SK-N-SH (cell line): ENCODE measurements at regions not wholly inside any gene's neighbourhood (a gene's known extent, or its start where the extent isn't known, plus 50 kb on each side); places are given as distances from the start of the nearest gene placed in this dataset.
A peak's percentile ranks its signal among the peaks of the same experiment; 100 is the strongest.

Experiments
- CTCF ChIA-PET: fragments of 300-600, 350-600 bp; formaldehyde crosslinking; extraction: SDS; loops from one replicate; lab custom pipeline; 2021; lab: Yijun Ruan, JAX
- POLR2A ChIA-PET: fragments of 350-600 bp; sonication (Branson Sonifier 250); formaldehyde crosslinking; extraction: SDS; loops from one replicate; lab custom pipeline; 2020; ENCODE audit warnings: antibody characterized with exemption, inconsistent platforms; lab: Yijun Ruan, JAX
- DNase-seq: peaks from one replicate; pipeline ENCODE4 v3.0.0; 2012
- H2AFZ ChIP-seq: fragments of 200-600 bp; sonication (generic); 2 replicates; pipeline ENCODE4 v1.8.1; 2016; ENCODE audit warnings: antibody characterized with exemption, mild to moderate bottlenecking, low read depth
- H3F3A ChIP-seq: fragments of 200-600 bp; sonication (generic); replicated peaks from 2 replicates; pipeline ENCODE3; 2016; ENCODE audit warnings: antibody characterized with exemption, mild to moderate bottlenecking; ENCODE audit not compliant: insufficient read depth
- H3K27ac ChIP-seq, 2 experiments: fragments of 200-500 bp in 1 of 2; fragments of 200-600 bp in 1 of 2; sonication (Bioruptor generic) in 1 of 2; sonication (generic), shearing (Covaris generic) in 1 of 2; 2 replicates each; pipeline versions ENCODE4 v1.5.1 to v1.6.1; 2014 to 2016; ENCODE audit warnings: low read depth in 2 of 2, inconsistent platforms in 1 of 2, low read length in 1 of 2, mild to moderate bottlenecking in 1 of 2, mixed read lengths in 1 of 2
- H3K27me3 ChIP-seq: fragments of 200-600 bp; sonication (generic), shearing (Covaris generic); 2 replicates; pipeline ENCODE4 v1.6.1; 2016; ENCODE audit warnings: mixed run types; ENCODE audit not compliant: insufficient read depth
- H3K36me3 ChIP-seq, 2 experiments: fragments of 200-500 bp in 1 of 2; fragments of 200-600 bp in 1 of 2; sonication (Bioruptor generic) in 1 of 2; sonication (generic) in 1 of 2; replicated peaks in 1 of 2; 2 replicates each; pipeline versions ENCODE3 to v1.5.1; 2014 to 2016; ENCODE audit warnings: low read length in 1 of 2, mild to moderate bottlenecking in 1 of 2; ENCODE audit not compliant: insufficient read depth in 2 of 2, control insufficient read depth in 1 of 2
- H3K4me1 ChIP-seq, 2 experiments: fragments of 200-500 bp in 1 of 2; fragments of 200-600 bp in 1 of 2; sonication (Bioruptor generic) in 1 of 2; sonication (generic), shearing (Covaris generic) in 1 of 2; 2 replicates each; pipeline versions ENCODE4 v1.5.1 to v1.6.1; 2014 to 2016; ENCODE audit warnings: low read depth in 1 of 2, low read length in 1 of 2, mixed run types in 1 of 2; ENCODE audit not compliant: insufficient read depth in 2 of 2, control insufficient read depth in 1 of 2
- H3K4me2 ChIP-seq: fragments of 200-600 bp; sonication (generic), shearing (Covaris generic); 2 replicates; pipeline ENCODE4 v1.6.1; 2017; ENCODE audit warnings: mixed run types
- H3K4me3 ChIP-seq, 2 experiments: fragments of 200-500 bp in 1 of 2; fragments of 200-600 bp in 1 of 2; sonication (Bioruptor generic) in 1 of 2; sonication (generic), shearing (Covaris generic) in 1 of 2; 2 replicates each; pipeline versions ENCODE4 v1.5.1 to v1.8.1; 2014 to 2016; ENCODE audit warnings: low read depth in 2 of 2, inconsistent platforms in 1 of 2, low read length in 1 of 2, mild to moderate bottlenecking in 1 of 2, mixed read lengths in 1 of 2, moderate library complexity in 1 of 2
- H3K79me2 ChIP-seq: fragments of 200-600 bp; sonication (generic); 2 replicates; pipeline ENCODE4 v1.8.1; 2017; ENCODE audit warnings: mild to moderate bottlenecking; ENCODE audit not compliant: insufficient read depth
- H3K9ac ChIP-seq: fragments of 200-600 bp; sonication (generic); 2 replicates; pipeline ENCODE4 v1.6.1; 2017; ENCODE audit warnings: mixed run types
- H3K9me2 ChIP-seq: fragments of 200-600 bp; sonication (generic); 2 replicates; pipeline ENCODE4 v1.6.1; 2017; ENCODE audit warnings: mixed run types
- H3K9me3 ChIP-seq: fragments of 200-600 bp; sonication (generic); 2 replicates; pipeline ENCODE4 v1.6.1; 2017; ENCODE audit warnings: mixed run types, mild to moderate bottlenecking, moderate library complexity
- H4K20me1 ChIP-seq: fragments of 200-600 bp; sonication (generic); 2 replicates; pipeline ENCODE4 v1.6.1; 2017; ENCODE audit warnings: mild to moderate bottlenecking, mixed run types; ENCODE audit not compliant: insufficient read depth
- CHD2 ChIP-seq: fragments of 150-350 bp; IDR thresholded peaks from 2 replicates; pipeline ENCODE4 v1.6.1; 2018; ENCODE audit warnings: low read length; ENCODE audit not compliant: partially characterized antibody
- ELF1 ChIP-seq: IDR thresholded peaks from 2 replicates; pipeline ENCODE4 v1.4.0; 2012
- EP300 ChIP-seq, 2 experiments: IDR thresholded peaks; 2 replicates each; pipeline versions ENCODE4 v1.4.0 to v1.6.1; 2012; ENCODE audit warnings: borderline replicate concordance in 1 of 2, low read depth in 1 of 2, low read length in 1 of 2
- EZH2phosphoT487 ChIP-seq: fragments of 200-600 bp; sonication (generic); IDR thresholded peaks from 2 replicates; pipeline ENCODE4 v1.6.1; 2017; ENCODE audit warnings: low read depth, mixed run types, mild to moderate bottlenecking, antibody characterized with exemption, moderate library complexity, borderline replicate concordance
- FOSL2 ChIP-seq: IDR thresholded peaks from 2 replicates; pipeline ENCODE4 v1.4.0; 2012; ENCODE audit warnings: low read depth, mild to moderate bottlenecking, moderate library complexity, borderline replicate concordance
- FOXJ3 ChIP-seq: sonication (generic); formaldehyde crosslinking; IDR thresholded peaks from 2 replicates; pipeline ENCODE4 v1.5.1; 2020; ENCODE audit warnings: mild to moderate bottlenecking, missing genetic modification reagents
- FOXM1 ChIP-seq: IDR thresholded peaks from 2 replicates; pipeline ENCODE4 v1.4.0; 2012; ENCODE audit warnings: low read depth, mild to moderate bottlenecking
- GABPA ChIP-seq: IDR thresholded peaks from 2 replicates; pipeline ENCODE4 v1.4.0; 2012; ENCODE audit warnings: low read depth, mild to moderate bottlenecking
- GATA2 ChIP-seq: sonication (generic); formaldehyde crosslinking; IDR thresholded peaks from 2 replicates; pipeline ENCODE4 v1.5.0; 2020; ENCODE audit warnings: mild to moderate bottlenecking, missing genetic modification reagents
- NFIC ChIP-seq: IDR thresholded peaks from 2 replicates; pipeline ENCODE4 v1.4.0; 2012; ENCODE audit warnings: borderline replicate concordance
- POLR2AphosphoS5 ChIP-seq: IDR thresholded peaks from 2 replicates; pipeline ENCODE4 v1.6.1; 2012; ENCODE audit warnings: low read depth, low read length
- RCOR1 ChIP-seq: fragments of 150-350 bp; IDR thresholded peaks from 2 replicates; pipeline ENCODE4 v1.6.1; 2017; ENCODE audit warnings: antibody characterized with exemption, low read length
- RFX5 ChIP-seq: IDR thresholded peaks from 2 replicates; pipeline ENCODE4 v1.6.1; 2012; ENCODE audit warnings: mild to moderate bottlenecking, improper control_type of control experiment, low read length
- RXRA ChIP-seq: IDR thresholded peaks from 2 replicates; pipeline ENCODE4 v1.4.0; 2012; ENCODE audit warnings: low read depth, mild to moderate bottlenecking, borderline replicate concordance
- SIN3A ChIP-seq: IDR thresholded peaks from 2 replicates; pipeline ENCODE4 v1.6.1; 2012; ENCODE audit warnings: low read depth, mild to moderate bottlenecking, low read length, moderate library complexity, borderline replicate concordance
- TCF12 ChIP-seq: IDR thresholded peaks from 2 replicates; pipeline ENCODE4 v1.4.0; 2012
- WGBS: methylation state at CpG from one replicate; pipeline ENCODE4 v1.1.6; 2017; ENCODE audit warnings: low lambda C conversion rate; 5-methylcytosine and 5-hydroxymethylcytosine counted together
- TF ChIP-seq, protein P1 (sequence below): IDR thresholded peaks from 2 replicates; pipeline ENCODE4 v1.4.0; 2012; ENCODE audit warnings: low read depth
- TF ChIP-seq, protein P2 (sequence below): fragments of 150-350 bp; IDR thresholded peaks from 2 replicates; pipeline ENCODE4 v1.6.1; 2017; ENCODE audit warnings: antibody characterized with exemption, low read length, low read depth, borderline replicate concordance
- TF ChIP-seq, protein P3 (sequence below): IDR thresholded peaks from 2 replicates; pipeline ENCODE4 v1.6.1; 2012; ENCODE audit warnings: mild to moderate bottlenecking, low read depth, low read length, moderate library complexity

DNA sequence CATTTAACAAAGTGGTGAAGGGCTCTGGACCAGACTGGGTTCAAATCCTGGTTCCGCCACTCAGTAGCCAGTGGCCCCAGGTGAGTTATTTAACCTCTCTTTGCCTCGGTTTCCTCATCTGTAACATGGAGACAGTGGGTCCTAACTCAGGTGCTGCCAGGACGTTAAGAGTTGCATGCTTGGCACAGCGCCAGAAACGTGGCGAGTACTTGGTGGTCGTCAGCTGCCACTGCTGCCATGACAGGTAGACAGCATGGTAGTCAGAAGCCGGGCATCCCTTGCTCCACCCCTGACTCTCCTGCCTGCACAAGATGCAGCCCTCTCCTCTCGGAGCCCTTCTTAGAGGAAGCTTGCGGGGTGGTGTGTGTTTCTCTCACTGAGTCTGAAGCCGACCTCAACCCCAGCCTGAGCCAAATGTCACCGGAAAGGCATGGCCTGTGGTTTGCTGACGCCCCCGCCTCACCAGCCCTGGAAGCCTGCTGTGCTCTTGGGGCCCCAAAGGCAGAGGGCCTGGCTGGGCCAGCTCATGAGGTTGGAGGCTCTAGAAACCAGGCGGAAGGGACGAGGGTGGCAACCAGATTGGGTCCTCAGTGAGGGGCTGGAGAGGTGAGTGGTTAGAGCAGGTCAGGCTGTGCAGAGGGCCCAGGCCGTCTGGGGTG is 160.8 kb upstream of the TLE3 start:
- ChIA-PET CTCF (interaction anchor here (1.1 to 2.1 kb wide), 5 partner anchors 37 to 230 kb away, joined by 3 to 9 read pairs (median 4); no protein-coding TSS in a partner anchor), POLR2A (interaction anchor here (0.6 kb wide), 1 partner anchor 1978 kb away, joined by 3 read pairs; no protein-coding TSS in a partner anchor)
- no peaks in the 10 kb centered on the region for H3K9me3 ChIP-seq
- WGBS = 76% methylated on average over 12 of the region's 17 CpGs
- H3K4me1 ChIP-seq = peaks cover 5 to 30% of the 10 kb centered on the region in 2 experiments; a peak in 2 of 4 replicates
- TF ChIP-seq GATA2 (CRISPR knock-in tag) (no peak), NFIC (peak; percentile 54; the same call in 1 of the 2 replicates)
- no peak overlapping the region for H3K9ac ChIP-seq
- peak overlapping the region in 1 of 2 experiments; percentile 25; a peak in 1 of 4 replicates for H3K27ac ChIP-seq
- no peak for DNase-seq
- H2AFZ ChIP-seq = no peak overlapping the region
- H3K27me3 ChIP-seq = no peaks in the 10 kb centered on the region
- no peaks in the 10 kb centered on the region for H4K20me1 ChIP-seq
- no peaks in the 10 kb centered on the region for H3F3A ChIP-seq
- H3K9me2 ChIP-seq = no peaks in the 10 kb centered on the region
- no peaks in the 10 kb centered on the region for H3K36me3 ChIP-seq
- H3K4me2 ChIP-seq = no peak overlapping the region
- no peak overlapping the region for H3K4me3 ChIP-seq
- H3K79me2 ChIP-seq = no peaks in the 10 kb centered on the region

DNA sequence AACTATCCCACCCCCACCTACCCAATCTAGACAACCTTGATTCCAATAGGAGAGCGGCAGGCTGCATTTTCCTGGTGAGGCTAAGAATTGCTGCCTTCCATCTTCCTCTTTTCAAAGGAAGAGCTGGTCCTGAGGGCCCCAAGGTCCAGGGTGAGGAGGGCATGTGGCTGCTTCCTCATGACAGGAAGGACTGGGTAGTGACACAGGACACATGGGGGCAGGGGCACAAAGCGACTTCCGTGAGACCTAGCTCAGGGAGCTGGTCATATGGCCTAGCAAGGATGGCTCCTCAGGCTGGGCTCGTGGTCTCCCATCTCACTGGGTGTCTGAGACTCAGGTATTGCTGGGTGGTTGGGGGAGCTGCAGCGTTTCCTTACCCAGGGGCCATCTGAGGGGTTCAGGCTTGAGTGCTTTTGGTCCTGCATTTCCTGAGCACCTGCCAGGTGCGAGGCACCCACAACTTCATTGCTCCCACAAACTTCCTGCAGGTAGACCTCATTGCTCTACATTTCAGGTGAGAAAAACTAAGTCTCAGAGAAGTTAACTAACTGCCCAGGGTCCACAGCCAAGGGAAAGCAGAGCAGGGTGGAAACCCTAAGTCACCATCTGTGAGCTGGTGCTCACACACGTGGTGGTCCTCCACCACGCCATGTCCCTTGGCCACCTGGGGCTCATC is 160.0 kb upstream of the TLE3 start:
- DNase-seq = no peak
- no peak overlapping the region for H3K4me2 ChIP-seq
- CTCF ChIA-PET = interaction anchor here (1.1 kb wide), 1 partner anchor 38 kb away, joined by 3 read pairs; no protein-coding TSS in a partner anchor

More for the DNA sequence above, 160.0 kb upstream of the TLE3 start:
- H3K4me3 ChIP-seq = no peak overlapping the region
- H4K20me1 ChIP-seq = no peaks in the 10 kb centered on the region
- no peaks in the 10 kb centered on the region for H3K79me2 ChIP-seq
- 83% methylated on average over 4 of the region's 8 CpGs for WGBS
- no peak overlapping the region for H3K27ac ChIP-seq
- no peak overlapping the region for H2AFZ ChIP-seq
- H3K9ac ChIP-seq = no peak overlapping the region
- no peaks in the 10 kb centered on the region for H3K9me3 ChIP-seq
- no peaks in the 10 kb centered on the region for H3K9me2 ChIP-seq
- TF ChIP-seq EZH2phosphoT487 (no peak), RCOR1 (no peak), GABPA (no peak), FOSL2 (no peak), SIN3A (no peak), RXRA (no peak), ELF1 (no peak), RFX5 (no peak), POLR2AphosphoS5 (no peak), CHD2 (no peak), TCF12 (no peak), FOXJ3 (no peak), EP300 (IDR thresholded peaks at IDR 0.05; ENCODE audit: borderline replicate concordance in 1 of 2, low read depth in 1 of 2, low read length in 1 of 2) (no peak), FOXM1 (no peak)
- TF ChIP-seq, protein P1, sequence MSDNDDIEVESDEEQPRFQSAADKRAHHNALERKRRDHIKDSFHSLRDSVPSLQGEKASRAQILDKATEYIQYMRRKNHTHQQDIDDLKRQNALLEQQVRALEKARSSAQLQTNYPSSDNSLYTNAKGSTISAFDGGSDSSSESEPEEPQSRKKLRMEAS = no peak
- TF ChIP-seq, protein P2, sequence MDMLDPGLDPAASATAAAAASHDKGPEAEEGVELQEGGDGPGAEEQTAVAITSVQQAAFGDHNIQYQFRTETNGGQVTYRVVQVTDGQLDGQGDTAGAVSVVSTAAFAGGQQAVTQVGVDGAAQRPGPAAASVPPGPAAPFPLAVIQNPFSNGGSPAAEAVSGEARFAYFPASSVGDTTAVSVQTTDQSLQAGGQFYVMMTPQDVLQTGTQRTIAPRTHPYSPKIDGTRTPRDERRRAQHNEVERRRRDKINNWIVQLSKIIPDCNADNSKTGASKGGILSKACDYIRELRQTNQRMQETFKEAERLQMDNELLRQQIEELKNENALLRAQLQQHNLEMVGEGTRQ = no peak
- TF ChIP-seq, protein P3, sequence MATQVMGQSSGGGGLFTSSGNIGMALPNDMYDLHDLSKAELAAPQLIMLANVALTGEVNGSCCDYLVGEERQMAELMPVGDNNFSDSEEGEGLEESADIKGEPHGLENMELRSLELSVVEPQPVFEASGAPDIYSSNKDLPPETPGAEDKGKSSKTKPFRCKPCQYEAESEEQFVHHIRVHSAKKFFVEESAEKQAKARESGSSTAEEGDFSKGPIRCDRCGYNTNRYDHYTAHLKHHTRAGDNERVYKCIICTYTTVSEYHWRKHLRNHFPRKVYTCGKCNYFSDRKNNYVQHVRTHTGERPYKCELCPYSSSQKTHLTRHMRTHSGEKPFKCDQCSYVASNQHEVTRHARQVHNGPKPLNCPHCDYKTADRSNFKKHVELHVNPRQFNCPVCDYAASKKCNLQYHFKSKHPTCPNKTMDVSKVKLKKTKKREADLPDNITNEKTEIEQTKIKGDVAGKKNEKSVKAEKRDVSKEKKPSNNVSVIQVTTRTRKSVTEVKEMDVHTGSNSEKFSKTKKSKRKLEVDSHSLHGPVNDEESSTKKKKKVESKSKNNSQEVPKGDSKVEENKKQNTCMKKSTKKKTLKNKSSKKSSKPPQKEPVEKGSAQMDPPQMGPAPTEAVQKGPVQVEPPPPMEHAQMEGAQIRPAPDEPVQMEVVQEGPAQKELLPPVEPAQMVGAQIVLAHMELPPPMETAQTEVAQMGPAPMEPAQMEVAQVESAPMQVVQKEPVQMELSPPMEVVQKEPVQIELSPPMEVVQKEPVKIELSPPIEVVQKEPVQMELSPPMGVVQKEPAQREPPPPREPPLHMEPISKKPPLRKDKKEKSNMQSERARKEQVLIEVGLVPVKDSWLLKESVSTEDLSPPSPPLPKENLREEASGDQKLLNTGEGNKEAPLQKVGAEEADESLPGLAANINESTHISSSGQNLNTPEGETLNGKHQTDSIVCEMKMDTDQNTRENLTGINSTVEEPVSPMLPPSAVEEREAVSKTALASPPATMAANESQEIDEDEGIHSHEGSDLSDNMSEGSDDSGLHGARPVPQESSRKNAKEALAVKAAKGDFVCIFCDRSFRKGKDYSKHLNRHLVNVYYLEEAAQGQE = no peak
- POLR2A ChIA-PET = interaction anchor here (0.6 kb wide), 1 partner anchor 1977 kb away, joined by 3 read pairs; no protein-coding TSS in a partner anchor
- peaks cover 5 to 26% of the 10 kb centered on the region in 2 experiments; a peak in 1 of 4 replicates for H3K4me1 ChIP-seq
- no peaks in the 10 kb centered on the region for H3K36me3 ChIP-seq
- H3F3A ChIP-seq = no peaks in the 10 kb centered on the region
- no peaks in the 10 kb centered on the region for H3K27me3 ChIP-seq
